Forelimb muscle (tissue), 1 donor: ENCODE measurements at regions not wholly inside any gene's neighbourhood (a gene's known extent, or its start where the extent isn't known, plus 50 kb on each side); places are given as distances from the start of the nearest gene placed in this dataset.

Experiments
- DNase-seq: peaks from one replicate; pipeline ENCODE4 v3.0.0-alpha.2; 2013; ENCODE audit warnings: low read depth

DNA sequence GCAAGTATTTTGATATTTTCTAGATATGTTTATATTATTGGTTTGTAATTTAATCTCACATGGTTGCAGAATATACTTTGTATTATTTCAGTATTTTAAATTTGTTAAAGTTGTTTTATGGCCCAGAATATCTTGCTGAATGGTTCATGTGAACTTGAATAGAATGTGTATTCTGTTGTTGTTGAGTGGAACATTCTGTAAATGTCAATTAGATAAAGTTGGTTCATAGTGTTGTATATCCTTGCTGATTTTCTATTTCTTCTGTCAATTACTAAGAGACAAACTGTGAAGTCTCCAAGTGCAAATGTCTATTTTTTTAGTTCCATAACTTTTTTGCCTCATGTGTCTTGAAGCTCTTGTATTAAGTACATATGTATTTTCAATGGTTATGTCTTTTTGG, 411.7 kb downstream of the NPIPA7 start:
- no peak for DNase-seq

- DNase-seq = no peak
These were observed 412.1 kb downstream of the NPIPA7 start for GRCh38 chr16:16791051-16791450.

GRCh38 chr16:16797239-16797638, 418.3 kb downstream of the NPIPA7 start:
- DNase-seq = no peak

GRCh38 chr16:16798504-16798903, 419.6 kb downstream of the NPIPA7 start:
- DNase-seq = no peak

GRCh38 chr16:16805809-16806208, 426.9 kb downstream of the NPIPA7 start:
- DNase-seq = no peak

- DNase-seq = no peak
These were observed 436.7 kb downstream of the NPIPA7 start for GRCh38 chr16:16815641-16816040.

DNA sequence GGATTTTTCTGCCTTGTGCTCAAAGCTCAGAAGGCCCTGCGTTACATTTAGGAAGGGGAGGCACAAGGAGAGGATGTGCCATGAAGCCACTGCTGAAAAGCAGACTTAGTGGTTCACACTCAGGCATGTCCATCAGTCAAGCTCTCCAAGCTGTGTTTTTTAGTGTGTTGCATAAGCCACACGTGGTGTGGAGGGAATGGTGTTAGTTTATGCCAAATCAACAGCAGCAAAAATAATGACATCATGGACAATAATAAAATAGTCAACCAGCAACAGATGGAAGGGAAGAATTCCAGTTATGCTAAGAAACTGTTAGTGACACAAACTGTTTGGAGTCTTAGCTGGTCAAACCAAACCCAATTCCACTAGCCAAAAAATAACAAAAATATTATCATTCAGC, 438.3 kb downstream of the NPIPA7 start:
- DNase-seq = no peak

DNA sequence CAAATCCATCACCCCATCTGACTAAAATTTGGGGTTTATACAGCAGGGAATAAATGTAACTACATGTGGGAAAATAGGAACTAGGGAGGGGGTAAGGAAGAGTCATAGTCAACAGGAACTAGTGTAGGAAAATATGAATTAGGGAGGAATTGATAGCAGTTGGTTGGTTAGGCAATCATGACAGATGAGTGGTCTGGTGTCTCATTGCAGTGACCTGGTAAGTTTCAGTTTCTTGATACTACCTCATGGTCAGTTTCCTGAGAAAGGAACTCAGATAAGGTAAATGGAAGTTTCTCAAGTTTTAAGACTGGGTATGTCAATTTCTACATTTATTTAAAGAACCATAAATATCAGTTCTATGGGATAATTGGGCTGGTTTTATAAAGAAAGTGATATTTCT, 442.3 kb downstream of the NPIPA7 start:
- no peak for DNase-seq

DNA sequence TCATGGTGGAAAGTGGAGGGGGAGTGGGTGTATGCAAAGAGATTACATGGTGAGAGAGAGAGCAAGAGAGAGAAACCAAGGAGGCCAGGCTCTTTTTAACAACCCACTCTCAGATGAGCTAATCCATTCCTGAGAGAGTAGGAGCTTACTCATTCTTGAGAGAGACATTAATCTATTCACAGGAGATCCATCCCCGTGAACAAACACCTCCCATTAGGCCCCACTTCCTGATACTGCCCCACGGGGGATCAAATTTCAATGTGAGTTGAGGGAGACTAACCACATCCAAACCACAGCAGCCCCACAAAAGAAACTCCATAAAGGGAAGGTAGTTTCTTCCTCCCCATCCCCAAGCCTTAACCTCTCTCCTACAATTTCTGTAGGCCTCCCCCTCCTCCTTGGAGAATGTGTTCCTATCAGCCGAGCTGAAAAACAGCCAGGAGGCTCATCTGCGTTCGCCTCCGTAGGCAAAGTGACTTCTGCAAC, 450.0 kb downstream of the NPIPA7 start:
- DNase-seq = no peak

- no peak for DNase-seq
These were observed 451.5 kb downstream of the NPIPA7 start for GRCh38 chr16:16830401-16830800.

GRCh38 chr16:16830973-16831372, 452.0 kb downstream of the NPIPA7 start:
- no peak for DNase-seq

DNA sequence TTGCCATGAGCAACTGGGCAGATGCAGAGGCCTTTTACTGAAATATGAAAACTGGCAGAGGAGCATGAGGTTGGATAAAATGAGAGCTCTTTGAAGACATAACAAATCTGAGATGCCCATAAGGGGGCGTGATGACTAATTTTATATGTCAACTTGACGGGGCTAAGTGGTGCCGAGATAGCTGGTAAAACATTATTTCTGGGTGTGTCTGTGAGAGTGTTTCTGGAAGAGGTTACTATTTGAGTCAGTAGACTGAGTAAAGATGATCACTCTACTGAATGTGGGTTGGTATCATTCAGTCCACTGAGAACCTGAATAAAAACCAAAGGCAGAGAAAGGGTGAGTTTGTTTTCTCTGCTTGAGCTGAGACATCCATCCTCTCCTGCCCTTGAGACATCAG, 454.2 kb downstream of the NPIPA7 start:
- DNase-seq = no peak

GRCh38 chr16:16850274-16850673, 471.3 kb downstream of the NPIPA7 start:
- no peak for DNase-seq

GRCh38 chr16:16857012-16857411, 478.1 kb downstream of the NPIPA7 start:
- DNase-seq = no peak

- no peak for DNase-seq
These were observed 478.8 kb downstream of the NPIPA7 start for GRCh38 chr16:16857603-16858283.

DNA sequence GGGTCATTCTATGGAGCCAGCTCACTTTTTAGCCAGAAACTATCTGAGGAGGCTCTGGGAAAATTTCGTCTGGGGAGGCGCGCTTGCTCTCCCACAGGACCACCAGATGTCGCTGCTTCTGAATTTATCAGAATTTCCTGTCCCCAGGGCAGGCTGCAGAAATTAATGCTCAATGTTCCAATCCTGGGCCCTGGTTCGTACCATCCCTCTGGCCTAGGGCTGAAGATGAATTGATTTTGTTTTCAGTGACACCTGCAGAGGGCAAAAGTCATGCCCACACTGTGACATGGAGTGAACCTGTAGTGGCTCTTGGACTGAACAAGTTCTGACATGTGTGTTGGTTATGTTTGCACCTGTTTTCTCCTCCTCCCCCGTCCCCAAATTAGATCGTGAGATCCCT, 482.6 kb downstream of the NPIPA7 start:
- DNase-seq = peak; percentile 13

DNA sequence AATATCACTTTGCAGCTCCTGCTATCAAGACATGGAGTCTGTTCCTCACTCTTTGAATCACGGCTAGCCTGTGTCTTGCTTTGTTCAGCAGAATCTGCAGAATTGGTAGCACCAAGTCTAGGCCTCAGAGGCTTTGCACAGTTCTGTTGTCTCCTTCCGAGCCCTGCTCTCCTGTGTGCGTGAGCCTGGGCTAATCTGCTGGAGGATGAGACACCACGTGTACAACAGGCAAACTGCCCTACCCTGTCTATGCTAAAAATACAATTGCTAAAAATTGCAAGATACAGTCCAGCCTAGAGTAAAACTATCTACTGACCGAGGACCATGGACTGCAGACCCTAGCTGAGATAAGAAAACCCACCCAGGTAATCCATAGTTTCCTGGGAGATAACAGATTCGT, 484.7 kb downstream of the NPIPA7 start:
- no peak for DNase-seq

DNA sequence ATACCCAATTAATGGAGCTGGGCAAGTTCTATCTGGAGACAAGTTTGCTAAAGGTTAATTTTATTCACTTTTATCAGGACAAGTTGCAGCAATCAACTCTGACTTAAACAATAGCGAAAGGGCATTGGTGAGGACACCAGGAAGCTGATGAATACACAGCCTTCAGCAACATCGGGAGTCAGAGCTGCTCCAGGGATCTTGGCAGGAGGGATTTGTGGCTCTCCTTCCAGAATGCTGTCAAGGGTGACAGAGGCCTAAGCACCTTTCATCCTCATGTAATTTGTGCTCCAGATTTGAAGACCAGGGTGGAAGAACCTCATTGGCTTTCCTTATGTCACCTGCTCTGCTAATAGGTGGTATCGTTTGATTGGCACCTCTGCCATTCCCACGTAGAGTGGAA, 485.6 kb downstream of the NPIPA7 start:
- DNase-seq = no peak

DNA sequence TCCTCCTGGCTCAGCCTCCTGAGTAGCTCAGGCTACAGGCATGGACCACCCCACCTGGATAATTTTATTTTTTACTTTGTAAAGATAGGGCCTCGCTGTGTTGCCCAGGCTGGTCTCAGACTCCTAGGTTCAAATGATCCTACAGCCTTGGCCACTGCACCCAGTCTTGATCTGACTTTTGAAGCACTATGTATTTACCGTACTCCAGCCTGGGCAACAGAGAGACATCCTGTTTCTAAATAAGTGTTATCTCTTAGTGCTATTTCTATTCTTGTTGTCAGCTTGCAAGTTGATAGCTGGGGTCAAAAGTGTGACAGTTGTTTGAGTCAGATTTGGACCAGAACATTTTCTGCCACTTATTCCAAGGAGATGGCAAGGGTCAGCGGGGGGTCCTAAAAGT, 486.4 kb downstream of the NPIPA7 start:
- DNase-seq = no peak

DNA sequence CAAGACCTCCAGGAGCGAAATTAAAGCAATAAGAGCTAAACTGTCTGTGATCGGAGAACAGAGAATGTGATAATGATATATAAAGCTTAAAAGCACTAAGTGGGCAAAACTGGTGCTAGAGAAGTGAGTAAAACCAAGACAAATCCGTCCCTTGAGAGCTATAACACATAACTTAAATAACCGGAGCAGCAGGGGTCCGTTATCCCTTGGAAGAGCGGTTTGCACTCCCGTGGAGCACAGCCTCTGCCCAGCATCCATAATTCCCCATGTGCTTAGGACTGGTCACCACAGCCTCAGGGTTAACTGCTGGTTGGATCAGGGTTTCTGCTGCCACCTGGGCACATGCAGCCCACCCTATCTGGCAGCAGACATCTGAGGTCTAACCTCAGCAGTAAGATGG, 489.0 kb downstream of the NPIPA7 start:
- DNase-seq = no peak

- DNase-seq = no peak
These were observed 489.8 kb downstream of the NPIPA7 start for GRCh38 chr16:16868727-16869126.

DNA sequence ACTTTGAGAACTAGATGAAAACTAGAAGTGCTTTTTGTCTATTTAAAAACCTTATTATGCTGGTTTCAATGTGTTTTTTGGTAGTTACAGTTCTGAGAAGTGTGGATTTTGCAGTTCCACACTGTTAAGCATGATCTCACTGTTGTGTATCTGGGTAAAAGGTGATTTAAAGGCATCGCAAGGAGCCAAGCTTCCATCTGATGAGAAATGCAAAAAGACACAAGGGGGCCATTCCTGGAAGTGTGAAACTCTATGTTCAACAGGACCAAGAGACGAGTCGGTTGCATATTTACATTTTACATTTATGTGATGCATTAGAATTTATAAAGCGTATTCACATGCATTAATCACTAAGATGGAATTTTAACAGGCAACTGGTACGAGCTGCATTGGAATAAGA, 490.8 kb downstream of the NPIPA7 start:
- DNase-seq = no peak

- no peak for DNase-seq
These were observed 492.3 kb downstream of the NPIPA7 start for GRCh38 chr16:16871196-16871595.

GRCh38 chr16:16877061-16877460, 498.1 kb downstream of the NPIPA7 start:
- DNase-seq = no peak
